Neural crest cell (in vitro differentiated cells): ENCODE measurements at regions not wholly inside any gene's neighbourhood (a gene's known extent, or its start where the extent isn't known, plus 50 kb on each side); places are given as distances from the start of the nearest gene placed in this dataset.
A peak's percentile ranks its signal among the peaks of the same experiment; 100 is the strongest.

Experiments
- DNase-seq: peaks from one replicate; pipeline ENCODE4 v3.0.0; 2021; ENCODE audit warnings: low read depth, mixed read lengths, low spot score
- H3K27ac Mint-ChIP-seq: one replicate; pipeline ENCODE4 v1.8.0; 2021; ENCODE audit warnings: mild to moderate bottlenecking, mixed read lengths; ENCODE audit not compliant: unreplicated experiment
- H3K27me3 Mint-ChIP-seq: 2 replicates; pipeline ENCODE4 v1.8.0; 2021; ENCODE audit warnings: low read depth, mild to moderate bottlenecking, mixed read lengths
- H3K36me3 Mint-ChIP-seq: 2 replicates; pipeline ENCODE4 v1.8.0; 2021; ENCODE audit warnings: low read depth, mild to moderate bottlenecking, mixed read lengths
- H3K4me1 Mint-ChIP-seq: 2 replicates; pipeline ENCODE4 v1.8.0; 2021; ENCODE audit warnings: mixed read lengths
- H3K4me3 Mint-ChIP-seq: one replicate; pipeline ENCODE4 v1.8.0; 2021; ENCODE audit warnings: mild to moderate bottlenecking, mixed read lengths
- H3K9me3 Mint-ChIP-seq: 2 replicates; pipeline ENCODE4 v1.8.0; 2021; ENCODE audit warnings: mixed read lengths
- TF ChIP-seq, protein P1 (sequence below): fragments of 200-600 bp; sonication (generic); conservative IDR thresholded peaks from 2 replicates; pipeline ENCODE4 v1.5.0; 2021; ENCODE audit warnings: antibody characterized with exemption, mild to moderate bottlenecking

DNA sequence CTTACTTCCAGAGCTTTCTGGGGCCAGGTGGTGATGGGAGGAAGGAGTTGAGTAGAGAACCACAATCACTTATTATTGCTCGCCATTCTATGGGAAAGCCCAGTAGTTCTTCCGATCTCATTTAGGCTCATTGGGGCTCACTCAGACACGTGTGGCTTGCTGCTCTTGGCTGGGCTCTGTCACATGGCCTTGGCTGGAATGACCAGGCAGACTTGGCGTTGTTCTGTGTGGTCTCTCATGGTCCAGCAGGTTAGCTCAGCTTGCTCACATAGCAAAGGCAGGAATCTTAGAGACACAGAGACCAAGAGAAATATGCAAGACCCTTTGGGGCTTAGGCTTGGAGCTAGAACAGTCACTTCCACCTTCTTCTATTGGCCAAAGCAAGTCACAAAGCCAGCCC lies 261.2 kb downstream of the LOXHD1 start:
- no peaks in the 10 kb centered on the region for H3K27me3 Mint-ChIP-seq
- TF ChIP-seq, protein P1, sequence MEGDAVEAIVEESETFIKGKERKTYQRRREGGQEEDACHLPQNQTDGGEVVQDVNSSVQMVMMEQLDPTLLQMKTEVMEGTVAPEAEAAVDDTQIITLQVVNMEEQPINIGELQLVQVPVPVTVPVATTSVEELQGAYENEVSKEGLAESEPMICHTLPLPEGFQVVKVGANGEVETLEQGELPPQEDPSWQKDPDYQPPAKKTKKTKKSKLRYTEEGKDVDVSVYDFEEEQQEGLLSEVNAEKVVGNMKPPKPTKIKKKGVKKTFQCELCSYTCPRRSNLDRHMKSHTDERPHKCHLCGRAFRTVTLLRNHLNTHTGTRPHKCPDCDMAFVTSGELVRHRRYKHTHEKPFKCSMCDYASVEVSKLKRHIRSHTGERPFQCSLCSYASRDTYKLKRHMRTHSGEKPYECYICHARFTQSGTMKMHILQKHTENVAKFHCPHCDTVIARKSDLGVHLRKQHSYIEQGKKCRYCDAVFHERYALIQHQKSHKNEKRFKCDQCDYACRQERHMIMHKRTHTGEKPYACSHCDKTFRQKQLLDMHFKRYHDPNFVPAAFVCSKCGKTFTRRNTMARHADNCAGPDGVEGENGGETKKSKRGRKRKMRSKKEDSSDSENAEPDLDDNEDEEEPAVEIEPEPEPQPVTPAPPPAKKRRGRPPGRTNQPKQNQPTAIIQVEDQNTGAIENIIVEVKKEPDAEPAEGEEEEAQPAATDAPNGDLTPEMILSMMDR = no peak
- H3K27ac Mint-ChIP-seq = peak overlapping the region; percentile 15
- DNase-seq = no peak
- peaks cover 4% of the 10 kb centered on the region for H3K36me3 Mint-ChIP-seq
- no peaks in the 10 kb centered on the region for H3K9me3 Mint-ChIP-seq
- no peak overlapping the region for H3K4me3 Mint-ChIP-seq
- peaks cover 16% of the 10 kb centered on the region for H3K4me1 Mint-ChIP-seq

DNA sequence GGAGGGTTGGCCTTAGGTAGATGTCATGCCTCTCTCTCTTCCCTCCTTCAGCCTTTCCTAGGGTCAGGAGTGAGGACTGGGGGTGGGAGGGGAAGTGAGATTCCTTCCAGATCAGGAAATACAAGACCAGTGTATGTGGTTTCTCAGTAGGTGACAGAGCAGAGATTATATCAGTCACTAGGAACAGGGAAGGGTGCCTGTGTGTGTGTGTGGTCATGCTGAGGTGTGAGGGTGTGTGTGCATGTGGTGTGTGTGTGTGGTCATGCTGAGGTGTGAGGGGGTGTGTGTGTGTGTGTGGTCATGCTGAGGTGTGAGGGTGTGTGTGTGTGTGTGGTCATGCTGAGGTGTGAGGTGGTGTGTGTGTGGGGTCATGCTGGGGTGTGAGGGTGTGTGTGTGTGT lies 259.8 kb downstream of the LOXHD1 start:
- Mint-ChIP-seq H3K27me3 (no peaks in the 10 kb centered on the region), H3K27ac (peak overlapping the region; percentile 62), H3K9me3 (no peaks in the 10 kb centered on the region), H3K4me3 (no peak overlapping the region), H3K36me3 (peaks cover 4% of the 10 kb centered on the region), H3K4me1 (peaks cover 22% of the 10 kb centered on the region)
- TF ChIP-seq, protein P1 = no peak
- DNase-seq = no peak

DNA sequence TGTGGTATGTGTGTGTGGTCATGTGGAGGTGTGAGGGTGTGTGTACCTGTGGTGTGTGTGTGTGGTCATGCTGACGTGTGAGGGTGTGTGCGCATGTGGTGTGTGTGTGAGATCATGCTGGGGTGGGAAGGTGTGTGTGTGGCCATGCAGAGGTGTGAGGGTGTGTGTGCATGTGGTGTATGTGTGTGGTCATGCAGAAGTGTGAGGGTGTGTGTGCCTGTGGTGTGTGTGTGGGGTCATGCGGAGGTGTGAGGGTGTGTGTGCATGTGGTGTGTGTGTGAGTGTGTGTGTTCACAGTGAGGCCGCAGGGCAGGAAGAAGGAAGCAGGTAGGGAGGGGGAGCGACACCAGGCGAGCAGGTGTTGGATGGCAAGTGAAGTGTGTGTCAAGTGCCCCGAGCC lies 259.0 kb downstream of the LOXHD1 start:
- H3K4me3 Mint-ChIP-seq = no peak overlapping the region
- peak overlapping the region; percentile 89 for H3K27ac Mint-ChIP-seq

DNA sequence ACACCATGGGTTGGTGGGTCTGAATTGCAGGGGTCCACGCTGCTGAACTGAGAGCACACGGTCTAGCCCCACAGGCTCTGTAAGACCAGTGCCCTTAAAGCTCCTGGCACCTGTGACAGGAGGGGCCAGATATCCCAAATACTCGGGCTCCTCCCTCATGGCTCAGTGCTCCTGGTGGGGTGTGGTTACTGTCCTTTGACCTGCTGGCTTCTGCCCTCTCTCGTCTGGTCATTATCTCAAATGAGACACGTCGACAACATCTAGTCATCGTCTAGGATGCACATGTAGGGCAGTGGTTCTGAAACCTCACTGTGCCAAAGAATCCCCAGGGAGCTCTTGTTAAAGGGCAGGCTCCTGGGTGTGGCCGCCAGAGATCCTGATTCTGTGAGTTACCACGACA lies 258.4 kb downstream of the LOXHD1 start:
- Mint-ChIP-seq H3K4me1 (peaks cover 22% of the 10 kb centered on the region), H3K27me3 (no peaks in the 10 kb centered on the region), H3K9me3 (no peaks in the 10 kb centered on the region), H3K4me3 (no peak overlapping the region), H3K36me3 (peaks cover 4% of the 10 kb centered on the region), H3K27ac (no peak overlapping the region)
- TF ChIP-seq, protein P1 = no peak
- no peak for DNase-seq

More for the DNA sequence above, 259.0 kb downstream of the LOXHD1 start:
- no peaks in the 10 kb centered on the region for H3K9me3 Mint-ChIP-seq
- H3K27me3 Mint-ChIP-seq = no peaks in the 10 kb centered on the region
- peaks cover 4% of the 10 kb centered on the region for H3K36me3 Mint-ChIP-seq
- TF ChIP-seq, protein P1 = no peak
- peaks cover 22% of the 10 kb centered on the region for H3K4me1 Mint-ChIP-seq
- no peak for DNase-seq

DNA sequence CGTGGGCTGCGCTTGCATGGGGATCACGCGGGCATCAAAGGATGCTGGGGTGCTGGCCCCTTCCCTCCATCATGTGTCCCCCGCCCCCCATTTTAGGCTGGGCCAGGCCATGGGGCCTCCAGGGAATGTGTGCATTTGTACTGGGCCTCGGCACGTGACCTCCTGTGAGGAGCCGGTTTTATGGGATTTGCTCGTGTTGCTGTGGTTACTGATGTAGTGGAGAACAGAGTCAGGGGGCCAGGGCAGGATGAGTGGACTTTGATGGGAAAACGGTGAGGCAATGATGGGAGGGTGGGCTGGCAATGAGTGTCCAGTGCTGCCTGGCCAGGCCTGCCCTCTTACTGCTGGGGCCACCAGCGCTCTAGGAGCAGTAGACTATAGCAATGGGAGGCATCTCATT lies 257.7 kb downstream of the LOXHD1 start:
- Mint-ChIP-seq H3K9me3 (no peaks in the 10 kb centered on the region), H3K4me1 (peaks cover 24% of the 10 kb centered on the region), H3K36me3 (peaks cover 4% of the 10 kb centered on the region), H3K4me3 (no peak overlapping the region), H3K27me3 (no peaks in the 10 kb centered on the region), H3K27ac (peak overlapping the region; percentile 71)
- DNase-seq = no peak
- TF ChIP-seq, protein P1 = no peak

DNA sequence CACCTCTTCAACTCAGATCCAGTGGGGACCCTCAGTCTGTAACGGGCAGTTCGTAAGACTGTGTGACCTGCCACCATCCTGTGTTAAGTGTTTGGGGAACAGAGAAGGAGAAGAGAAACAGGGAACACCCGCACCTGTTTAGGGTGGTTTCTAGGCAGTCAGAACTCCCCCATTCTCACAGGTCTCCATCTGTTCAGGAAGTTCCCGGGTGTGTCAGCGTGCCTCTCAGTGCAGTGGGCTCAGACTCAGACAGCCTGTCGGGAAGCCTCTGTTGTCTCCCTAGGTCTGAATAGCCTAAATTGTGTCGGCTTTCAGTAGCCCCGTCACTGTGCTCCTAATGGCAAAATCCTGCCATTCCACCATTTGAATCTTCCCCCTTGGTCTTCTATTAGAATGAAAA lies 256.6 kb downstream of the LOXHD1 start:
- DNase-seq = no peak
- H3K36me3 Mint-ChIP-seq = no peaks in the 10 kb centered on the region
- no peaks in the 10 kb centered on the region for H3K9me3 Mint-ChIP-seq
- H3K4me3 Mint-ChIP-seq = no peak overlapping the region
- H3K4me1 Mint-ChIP-seq = peaks cover 24% of the 10 kb centered on the region
- no peak overlapping the region for H3K27ac Mint-ChIP-seq
- no peaks in the 10 kb centered on the region for H3K27me3 Mint-ChIP-seq
- TF ChIP-seq, protein P1 = no peak
